GM12878 (cell line): ENCODE measurements at regions not wholly inside any gene's neighbourhood (a gene's known extent, or its start where the extent isn't known, plus 50 kb on each side); places are given as distances from the start of the nearest gene placed in this dataset.

Experiments
- ATF7 ChIP-seq: fragments of 450-650 bp; IDR thresholded peaks from 2 replicates; pipeline ENCODE4 v1.6.1; 2016; ENCODE audit warnings: low read depth, mild to moderate bottlenecking
- MYB ChIP-seq: fragments of 150-350 bp; IDR thresholded peaks from 2 replicates; pipeline ENCODE4 v1.6.1; 2014; ENCODE audit warnings: mild to moderate bottlenecking, low read depth, low read length, borderline replicate concordance
- NR2C1 ChIP-seq: fragments of 450-650 bp; IDR thresholded peaks from 2 replicates; pipeline ENCODE4 v1.6.1; 2017; ENCODE audit warnings: antibody characterized with exemption, mild to moderate bottlenecking, moderate library complexity
- NR2F1 ChIP-seq: fragments of 450-650 bp; conservative IDR thresholded peaks from 2 replicates; pipeline ENCODE4 v1.6.1; 2017; ENCODE audit warnings: mild to moderate bottlenecking
- RELA ChIP-seq: fragments of 450-650 bp; IDR thresholded peaks from 2 replicates; pipeline ENCODE4 v1.8.0; 2014; ENCODE audit warnings: borderline replicate concordance; ENCODE audit not compliant: partially characterized antibody
- TF ChIP-seq, protein P1 (sequence below): fragments of 150-350 bp; IDR thresholded peaks from 2 replicates; pipeline ENCODE4 v1.6.1; 2014; ENCODE audit warnings: mild to moderate bottlenecking, low read depth, low read length
- TF ChIP-seq, protein P2 (sequence below): IDR thresholded peaks from 2 replicates; pipeline ENCODE4 v1.6.1; 2011; ENCODE audit warnings: mild to moderate bottlenecking, low read depth, low read length, moderate library complexity; ENCODE audit not compliant: insufficient replicate concordance
- TF ChIP-seq, protein P3 (sequence below): fragments of 450-650 bp; IDR thresholded peaks from 2 replicates; pipeline ENCODE4 v1.6.1; 2017; ENCODE audit warnings: low read depth, mild to moderate bottlenecking, moderate library complexity
- TF ChIP-seq, protein P4 (sequence below): fragments of 450-650 bp; conservative IDR thresholded peaks from 2 replicates; pipeline ENCODE4 v1.6.1; 2017; ENCODE audit warnings: mild to moderate bottlenecking, moderate library complexity

DNA sequence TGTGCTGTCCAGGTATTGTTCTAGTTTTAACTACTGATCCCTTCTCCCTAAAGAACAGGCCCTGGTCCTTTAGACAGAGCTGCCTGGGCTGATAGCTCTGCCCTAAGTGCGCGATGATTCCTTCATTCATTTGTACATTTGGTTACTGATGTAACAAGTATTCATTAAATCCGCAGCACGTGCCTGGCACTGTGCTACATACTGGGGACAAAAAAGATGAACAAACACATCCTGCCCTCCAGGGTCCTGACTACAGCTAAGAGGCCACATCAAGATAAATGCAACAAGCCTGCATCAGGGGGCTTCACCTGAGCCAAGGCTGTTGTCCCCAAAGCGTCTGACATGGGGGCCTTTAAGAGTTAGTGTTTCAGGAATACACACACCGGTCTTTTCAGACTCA, 99.0 kb upstream of the PODXL start (continued):
- TF ChIP-seq, protein P1, sequence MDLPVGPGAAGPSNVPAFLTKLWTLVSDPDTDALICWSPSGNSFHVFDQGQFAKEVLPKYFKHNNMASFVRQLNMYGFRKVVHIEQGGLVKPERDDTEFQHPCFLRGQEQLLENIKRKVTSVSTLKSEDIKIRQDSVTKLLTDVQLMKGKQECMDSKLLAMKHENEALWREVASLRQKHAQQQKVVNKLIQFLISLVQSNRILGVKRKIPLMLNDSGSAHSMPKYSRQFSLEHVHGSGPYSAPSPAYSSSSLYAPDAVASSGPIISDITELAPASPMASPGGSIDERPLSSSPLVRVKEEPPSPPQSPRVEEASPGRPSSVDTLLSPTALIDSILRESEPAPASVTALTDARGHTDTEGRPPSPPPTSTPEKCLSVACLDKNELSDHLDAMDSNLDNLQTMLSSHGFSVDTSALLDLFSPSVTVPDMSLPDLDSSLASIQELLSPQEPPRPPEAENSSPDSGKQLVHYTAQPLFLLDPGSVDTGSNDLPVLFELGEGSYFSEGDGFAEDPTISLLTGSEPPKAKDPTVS: no peak
- TF ChIP-seq ATF7 (no peak), RELA (no peak), NR2C1 (no peak), MYB (no peak), NR2F1 (no peak)
- TF ChIP-seq, protein P2, sequence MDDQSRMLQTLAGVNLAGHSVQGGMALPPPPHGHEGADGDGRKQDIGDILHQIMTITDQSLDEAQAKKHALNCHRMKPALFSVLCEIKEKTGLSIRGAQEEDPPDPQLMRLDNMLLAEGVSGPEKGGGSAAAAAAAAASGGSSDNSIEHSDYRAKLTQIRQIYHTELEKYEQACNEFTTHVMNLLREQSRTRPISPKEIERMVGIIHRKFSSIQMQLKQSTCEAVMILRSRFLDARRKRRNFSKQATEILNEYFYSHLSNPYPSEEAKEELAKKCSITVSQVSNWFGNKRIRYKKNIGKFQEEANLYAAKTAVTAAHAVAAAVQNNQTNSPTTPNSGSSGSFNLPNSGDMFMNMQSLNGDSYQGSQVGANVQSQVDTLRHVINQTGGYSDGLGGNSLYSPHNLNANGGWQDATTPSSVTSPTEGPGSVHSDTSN: no peak
- TF ChIP-seq, protein P3, sequence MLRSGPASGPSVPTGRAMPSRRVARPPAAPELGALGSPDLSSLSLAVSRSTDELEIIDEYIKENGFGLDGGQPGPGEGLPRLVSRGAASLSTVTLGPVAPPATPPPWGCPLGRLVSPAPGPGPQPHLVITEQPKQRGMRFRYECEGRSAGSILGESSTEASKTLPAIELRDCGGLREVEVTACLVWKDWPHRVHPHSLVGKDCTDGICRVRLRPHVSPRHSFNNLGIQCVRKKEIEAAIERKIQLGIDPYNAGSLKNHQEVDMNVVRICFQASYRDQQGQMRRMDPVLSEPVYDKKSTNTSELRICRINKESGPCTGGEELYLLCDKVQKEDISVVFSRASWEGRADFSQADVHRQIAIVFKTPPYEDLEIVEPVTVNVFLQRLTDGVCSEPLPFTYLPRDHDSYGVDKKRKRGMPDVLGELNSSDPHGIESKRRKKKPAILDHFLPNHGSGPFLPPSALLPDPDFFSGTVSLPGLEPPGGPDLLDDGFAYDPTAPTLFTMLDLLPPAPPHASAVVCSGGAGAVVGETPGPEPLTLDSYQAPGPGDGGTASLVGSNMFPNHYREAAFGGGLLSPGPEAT: no peak
- TF ChIP-seq, protein P4, sequence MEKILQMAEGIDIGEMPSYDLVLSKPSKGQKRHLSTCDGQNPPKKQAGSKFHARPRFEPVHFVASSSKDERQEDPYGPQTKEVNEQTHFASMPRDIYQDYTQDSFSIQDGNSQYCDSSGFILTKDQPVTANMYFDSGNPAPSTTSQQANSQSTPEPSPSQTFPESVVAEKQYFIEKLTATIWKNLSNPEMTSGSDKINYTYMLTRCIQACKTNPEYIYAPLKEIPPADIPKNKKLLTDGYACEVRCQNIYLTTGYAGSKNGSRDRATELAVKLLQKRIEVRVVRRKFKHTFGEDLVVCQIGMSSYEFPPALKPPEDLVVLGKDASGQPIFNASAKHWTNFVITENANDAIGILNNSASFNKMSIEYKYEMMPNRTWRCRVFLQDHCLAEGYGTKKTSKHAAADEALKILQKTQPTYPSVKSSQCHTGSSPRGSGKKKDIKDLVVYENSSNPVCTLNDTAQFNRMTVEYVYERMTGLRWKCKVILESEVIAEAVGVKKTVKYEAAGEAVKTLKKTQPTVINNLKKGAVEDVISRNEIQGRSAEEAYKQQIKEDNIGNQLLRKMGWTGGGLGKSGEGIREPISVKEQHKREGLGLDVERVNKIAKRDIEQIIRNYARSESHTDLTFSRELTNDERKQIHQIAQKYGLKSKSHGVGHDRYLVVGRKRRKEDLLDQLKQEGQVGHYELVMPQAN: no peak
